NB4 (cell line): ENCODE measurements at regions not wholly inside any gene's neighbourhood (a gene's known extent, or its start where the extent isn't known, plus 50 kb on each side); places are given as distances from the start of the nearest gene placed in this dataset.

Experiments
- DNase-seq: peaks from one replicate; pipeline ENCODE4 v3.0.0; 2010; ENCODE audit warnings: low read depth
- H3K4me3 ChIP-seq: one replicate; pipeline ENCODE4 v1.5.1; 2011; ENCODE audit warnings: mild to moderate bottlenecking, low read depth, low read length, moderate library complexity
- MYC ChIP-seq: IDR thresholded peaks from 2 replicates; pipeline ENCODE4 v1.6.1; 2011; ENCODE audit warnings: low read depth, low read length
- POLR2A ChIP-seq: IDR thresholded peaks from 2 replicates; pipeline ENCODE4 v1.6.1; 2011; ENCODE audit warnings: mild to moderate bottlenecking; ENCODE audit not compliant: insufficient read length; ENCODE audit errors: extremely low read depth
- TF ChIP-seq, protein P1 (sequence below): IDR thresholded peaks from 2 replicates; pipeline ENCODE4 v1.6.1; 2011; ENCODE audit warnings: low read depth, low read length
- TF ChIP-seq, protein P2 (sequence below): IDR thresholded peaks from one replicate; pipeline ENCODE4 v1.5.1; 2012; ENCODE audit warnings: low read depth, low read length

DNA sequence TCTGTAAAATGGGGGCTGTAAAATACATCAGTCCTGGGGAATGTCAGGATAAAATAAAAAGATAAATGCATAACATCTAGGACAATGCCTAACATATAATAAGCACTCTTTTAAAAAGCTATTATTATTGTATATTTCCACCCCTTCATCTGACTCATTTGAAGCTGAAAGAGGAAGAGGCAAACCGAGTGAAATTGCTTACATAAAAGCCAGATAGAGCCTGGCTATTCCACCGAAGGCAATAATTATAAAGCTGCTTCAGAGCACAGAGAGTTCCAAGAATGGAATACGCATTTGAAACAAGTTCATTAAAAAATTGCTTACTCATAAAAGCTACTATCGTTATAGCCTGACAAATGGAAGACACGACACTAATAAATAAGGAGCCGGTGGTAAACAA is 186.1 kb upstream of the CAMK1G start:
- TF ChIP-seq, protein P1, sequence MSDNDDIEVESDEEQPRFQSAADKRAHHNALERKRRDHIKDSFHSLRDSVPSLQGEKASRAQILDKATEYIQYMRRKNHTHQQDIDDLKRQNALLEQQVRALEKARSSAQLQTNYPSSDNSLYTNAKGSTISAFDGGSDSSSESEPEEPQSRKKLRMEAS, result no peak
- TF ChIP-seq, protein P2, sequence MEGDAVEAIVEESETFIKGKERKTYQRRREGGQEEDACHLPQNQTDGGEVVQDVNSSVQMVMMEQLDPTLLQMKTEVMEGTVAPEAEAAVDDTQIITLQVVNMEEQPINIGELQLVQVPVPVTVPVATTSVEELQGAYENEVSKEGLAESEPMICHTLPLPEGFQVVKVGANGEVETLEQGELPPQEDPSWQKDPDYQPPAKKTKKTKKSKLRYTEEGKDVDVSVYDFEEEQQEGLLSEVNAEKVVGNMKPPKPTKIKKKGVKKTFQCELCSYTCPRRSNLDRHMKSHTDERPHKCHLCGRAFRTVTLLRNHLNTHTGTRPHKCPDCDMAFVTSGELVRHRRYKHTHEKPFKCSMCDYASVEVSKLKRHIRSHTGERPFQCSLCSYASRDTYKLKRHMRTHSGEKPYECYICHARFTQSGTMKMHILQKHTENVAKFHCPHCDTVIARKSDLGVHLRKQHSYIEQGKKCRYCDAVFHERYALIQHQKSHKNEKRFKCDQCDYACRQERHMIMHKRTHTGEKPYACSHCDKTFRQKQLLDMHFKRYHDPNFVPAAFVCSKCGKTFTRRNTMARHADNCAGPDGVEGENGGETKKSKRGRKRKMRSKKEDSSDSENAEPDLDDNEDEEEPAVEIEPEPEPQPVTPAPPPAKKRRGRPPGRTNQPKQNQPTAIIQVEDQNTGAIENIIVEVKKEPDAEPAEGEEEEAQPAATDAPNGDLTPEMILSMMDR, result no peak
- no peak for TF ChIP-seq POLR2A
- TF ChIP-seq MYC, result no peak
- no peak for DNase-seq
- no peak overlapping the region for H3K4me3 ChIP-seq

DNA sequence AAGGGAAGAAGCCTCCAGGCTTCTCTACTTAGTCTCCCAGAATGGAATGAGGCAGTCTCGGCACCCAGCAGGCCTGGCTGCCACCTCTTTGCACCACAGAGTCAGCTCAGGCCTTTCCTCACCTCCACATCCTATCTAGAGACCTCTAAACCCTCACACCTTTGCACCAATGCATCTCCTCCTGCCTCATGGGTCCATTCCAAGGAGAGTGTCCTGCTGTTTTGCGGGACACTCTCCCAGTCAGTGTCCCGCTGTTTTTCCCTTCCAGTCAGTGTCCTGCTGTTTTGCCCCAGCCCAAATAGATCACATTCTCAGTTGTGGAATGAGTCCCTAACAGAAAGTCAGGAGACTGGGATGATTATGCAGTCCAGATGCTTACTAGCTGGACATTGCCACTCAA is 185.6 kb upstream of the CAMK1G start:
- TF ChIP-seq MYC, result no peak
- DNase-seq, result no peak
- H3K4me3 ChIP-seq, result no peak overlapping the region

DNA sequence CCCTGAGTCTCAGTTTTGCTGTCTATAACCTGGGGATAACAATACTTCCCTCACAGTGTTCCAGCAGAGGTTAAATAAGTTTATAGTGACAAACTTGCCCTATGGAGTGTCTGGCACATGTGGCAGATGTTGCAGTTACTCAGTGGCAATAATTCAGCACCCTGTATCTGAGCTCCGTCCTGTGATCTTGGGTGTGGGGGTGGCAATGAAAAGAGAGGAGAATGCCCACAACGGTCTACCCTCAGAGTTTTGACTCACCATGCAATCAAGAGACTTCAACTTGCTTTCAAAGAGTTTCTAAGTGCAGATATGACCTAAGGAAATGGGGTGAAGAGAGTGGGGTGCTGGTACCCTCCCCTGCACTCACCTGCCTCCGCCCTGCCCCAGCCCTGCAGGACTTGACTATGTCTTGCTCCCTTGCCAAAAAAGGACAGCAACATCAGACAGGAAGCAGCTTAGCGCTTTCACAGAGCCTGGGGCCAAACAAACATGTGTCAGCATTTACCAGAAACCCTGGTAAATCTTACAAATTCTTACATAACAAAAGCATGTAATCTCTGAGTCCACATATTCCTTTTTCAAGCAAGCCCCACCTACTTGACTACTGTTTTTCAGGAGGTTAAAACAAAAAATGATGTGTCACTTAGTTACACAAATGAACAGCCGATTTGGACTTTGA is 185.1 kb upstream of the CAMK1G start:
- TF ChIP-seq, protein P1, result no peak
- TF ChIP-seq MYC, result no peak
- TF ChIP-seq, protein P2, result no peak
- TF ChIP-seq POLR2A, result no peak
- no peak for DNase-seq
- no peak overlapping the region for H3K4me3 ChIP-seq

DNA sequence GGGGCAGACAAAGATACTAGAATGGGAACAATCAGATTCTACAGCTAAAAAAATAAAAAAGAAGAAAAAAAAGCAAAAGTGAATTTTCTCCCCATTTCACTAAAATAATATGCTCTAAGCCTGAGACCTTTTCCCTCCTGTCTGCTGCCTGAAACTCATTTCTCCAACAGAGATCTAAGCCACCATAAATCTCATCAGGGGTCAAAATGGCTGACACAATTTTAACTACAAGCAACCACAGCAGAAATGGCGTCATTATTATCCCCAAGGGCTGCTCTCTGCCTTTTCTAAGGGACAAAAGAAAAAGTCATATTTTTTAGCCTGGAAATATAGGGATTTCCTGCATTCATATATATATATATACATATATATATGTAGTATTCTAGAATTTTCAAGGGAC is 183.7 kb upstream of the CAMK1G start:
- TF ChIP-seq, protein P1, result no peak
- no peak overlapping the region for H3K4me3 ChIP-seq
- no peak for DNase-seq

DNA sequence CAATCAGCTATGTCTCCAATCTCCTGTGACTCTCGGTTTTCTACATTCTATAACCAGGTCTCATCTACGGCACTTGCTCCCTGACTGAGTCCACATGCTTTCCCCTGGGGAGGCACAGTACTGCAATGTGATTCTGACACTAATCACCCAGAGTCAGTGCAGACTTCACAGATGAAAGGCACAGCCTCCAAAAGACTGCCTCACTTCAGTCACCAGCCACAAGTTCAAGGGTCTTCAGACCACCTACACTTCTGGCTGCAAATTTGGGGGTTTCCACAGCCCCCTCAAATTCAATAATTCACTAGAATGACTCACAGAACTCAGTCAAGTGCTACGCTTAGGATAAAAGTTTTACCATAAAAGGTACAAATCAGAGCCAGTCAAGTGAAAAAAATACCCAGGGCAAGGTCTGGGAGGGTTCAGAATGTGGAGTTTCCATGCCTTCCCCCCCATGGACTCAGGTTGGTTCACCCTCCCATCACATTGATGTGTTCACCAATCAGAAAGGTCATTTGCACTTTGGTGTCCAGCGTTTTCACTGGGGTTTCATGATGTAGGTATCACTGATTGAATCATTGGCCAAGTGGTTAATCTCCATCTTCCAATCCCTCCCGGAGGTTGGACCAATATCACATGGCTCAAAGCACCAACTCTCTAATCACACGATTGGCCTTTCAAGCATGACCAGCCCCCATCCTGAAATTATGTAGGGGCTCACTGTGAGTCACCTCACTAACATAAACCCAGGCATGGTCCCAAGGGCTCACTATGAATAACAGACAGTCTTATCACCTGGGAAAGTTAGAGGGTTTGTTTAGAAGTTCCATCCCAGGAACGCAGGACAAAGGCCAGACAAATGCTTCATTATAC is 182.9 kb upstream of the CAMK1G start:
- no peak for DNase-seq
- H3K4me3 ChIP-seq, result no peak overlapping the region
- no peak for TF ChIP-seq POLR2A
- TF ChIP-seq, protein P2, result no peak
- TF ChIP-seq, protein P1, result no peak
- TF ChIP-seq MYC, result no peak

DNA sequence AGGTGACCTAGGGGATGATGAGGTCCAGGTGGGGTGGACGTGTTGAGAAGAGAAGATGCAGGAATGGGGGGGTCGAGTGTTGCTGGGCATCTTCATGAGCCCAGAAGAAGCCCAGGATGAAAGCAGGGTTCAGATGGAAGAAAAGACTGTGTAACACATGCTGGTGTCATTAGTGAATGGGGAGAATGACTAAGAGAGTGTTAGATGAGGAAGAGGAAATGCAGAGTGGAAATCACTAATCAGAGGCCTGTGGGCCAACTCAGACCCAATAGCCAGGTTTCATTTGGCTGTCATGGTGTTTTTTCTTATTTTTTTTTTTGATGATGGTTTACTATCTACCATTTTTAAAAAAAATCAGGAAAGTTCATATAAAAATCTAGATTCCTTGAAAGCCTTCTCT is 180.8 kb upstream of the CAMK1G start:
- TF ChIP-seq POLR2A, result no peak
- TF ChIP-seq, protein P1, result no peak
- no peak for TF ChIP-seq MYC
- TF ChIP-seq, protein P2, result no peak
- DNase-seq, result no peak
- H3K4me3 ChIP-seq, result no peak overlapping the region
